H1 (cell line): ENCODE measurements at regions not wholly inside any gene's neighbourhood (a gene's known extent, or its start where the extent isn't known, plus 50 kb on each side); places are given as distances from the start of the nearest gene placed in this dataset.

Source experiments
- CTCF ChIA-PET: fragments of 300-600 bp; sonication (Branson Sonifier 250); formaldehyde crosslinking; loops from one replicate; lab custom pipeline; 2021; ENCODE audit not compliant: partially characterized antibody; lab: Charles Lee
- POLR2A ChIA-PET: fragments of 300-600 bp; sonication (Branson Sonifier 250); formaldehyde crosslinking; loops from one replicate; lab custom pipeline; 2021; ENCODE audit warnings: inconsistent platforms; ENCODE audit not compliant: partially characterized antibody; lab: Charles Lee
- DNase-seq, 2 experiments: peaks; one replicate each; pipeline versions ENCODE4 v3.0.0 to v3.0.0-alpha.2; 2010 to 2022; ENCODE audit warnings: low spot score in 2 of 2, low read depth in 1 of 2, mixed read lengths in 1 of 2
- FAIRE-seq: peaks from 2 replicates; lab custom pipeline; 2011; peaks lifted over from hg19 to GRCh38; lab: Jason Lieb, UNC
- H2AFZ ChIP-seq: 2 replicates; pipeline ENCODE4 v1.8.1; 2012; ENCODE audit warnings: low read length, inconsistent platforms
- H2AK5ac ChIP-seq: 2 replicates; pipeline ENCODE4 v1.6.1; 2013; ENCODE audit warnings: low read depth, low read length
- H2BK120ac ChIP-seq: replicated peaks from 2 replicates; pipeline ENCODE3; 2013; ENCODE audit warnings: low read depth, low read length, inconsistent platforms
- H2BK12ac ChIP-seq: 2 replicates; pipeline ENCODE4 v1.6.1; 2013; ENCODE audit warnings: low read depth, low read length
- H2BK15ac ChIP-seq: 2 replicates; pipeline ENCODE4 v1.6.1; 2013; ENCODE audit warnings: low read length
- H2BK20ac ChIP-seq: 2 replicates; pipeline ENCODE4 v1.6.1; 2013; ENCODE audit warnings: low read length
- H2BK5ac ChIP-seq: 2 replicates; pipeline ENCODE4 v1.6.1; 2013; ENCODE audit warnings: low read depth, low read length
- H3K14ac ChIP-seq: 2 replicates; pipeline ENCODE4 v1.6.1; 2013; ENCODE audit warnings: inconsistent platforms; ENCODE audit not compliant: insufficient read length
- H3K18ac ChIP-seq: 2 replicates; pipeline ENCODE4 v1.6.1; 2013; ENCODE audit warnings: low read length; ENCODE audit errors: extremely low read depth
- H3K23ac ChIP-seq: 2 replicates; pipeline ENCODE4 v1.6.1; 2013; ENCODE audit warnings: inconsistent platforms; ENCODE audit not compliant: insufficient read length
- H3K23me2 ChIP-seq: 2 replicates; pipeline ENCODE4 v1.6.1; 2013; ENCODE audit warnings: low read depth, low read length
- H3K27ac ChIP-seq: 2 replicates; pipeline ENCODE4 v1.6.1; 2011; ENCODE audit warnings: low read depth, low read length, inconsistent platforms
- H3K27me3 ChIP-seq, 4 experiments: replicated peaks in 1 of 4; 1 replicate in 1 of 4; 2 replicates in 3 of 4; pipeline versions ENCODE4 v1.6.1 to v1.8.1; 2011 to 2013; ENCODE audit warnings: low read length in 3 of 4, mild to moderate bottlenecking in 3 of 4, inconsistent platforms in 2 of 4, mixed read lengths in 2 of 4, moderate library complexity in 1 of 4; ENCODE audit not compliant: control insufficient read depth in 3 of 4, insufficient read depth in 3 of 4; ENCODE audit errors: extremely low read depth in 1 of 4
- H3K36me3 ChIP-seq, 4 experiments: 2 replicates each; pipeline versions ENCODE4 v1.6.1 to v1.8.1; 2011 to 2013; ENCODE audit warnings: mild to moderate bottlenecking in 4 of 4, low read length in 3 of 4, moderate library complexity in 2 of 4, control low read depth in 1 of 4, inconsistent platforms in 1 of 4; ENCODE audit not compliant: insufficient read depth in 4 of 4, control insufficient read depth in 2 of 4
- H3K4ac ChIP-seq: replicated peaks from 2 replicates; pipeline ENCODE3; 2013; ENCODE audit warnings: low read length, low read depth, mixed read lengths, inconsistent platforms; ENCODE audit not compliant: insufficient read length
- H3K4me1 ChIP-seq, 4 experiments: replicated peaks in 1 of 4; 1 replicate in 1 of 4; 2 replicates in 3 of 4; pipeline versions ENCODE4 v1.6.1 to v1.8.1; 2011 to 2013; ENCODE audit warnings: low read length in 3 of 4, inconsistent platforms in 2 of 4, mixed read lengths in 1 of 4; ENCODE audit not compliant: insufficient read depth in 4 of 4, control insufficient read depth in 3 of 4
- H3K4me2 ChIP-seq, 2 experiments: 2 replicates each; pipeline versions ENCODE4 v1.6.1 to v1.8.1; 2011 to 2013; ENCODE audit warnings: low read depth in 2 of 2, low read length in 2 of 2, control low read depth in 1 of 2, inconsistent platforms in 1 of 2, mild to moderate bottlenecking in 1 of 2; ENCODE audit not compliant: insufficient read depth in 1 of 2
- H3K4me3 ChIP-seq, 4 experiments: fragments of 200-600, 300-600 bp in 1 of 4; sonication (generic), shearing (Covaris generic), sonication (Bioruptor Twin) in 1 of 4; 2 replicates each; pipeline versions ENCODE4 v1.5.1 to v1.8.1; 2011 to 2016; ENCODE audit warnings: low read length in 4 of 4, low read depth in 3 of 4, control low read depth in 2 of 4, inconsistent platforms in 2 of 4, mild to moderate bottlenecking in 2 of 4, mixed read lengths in 1 of 4, moderate library complexity in 1 of 4; ENCODE audit not compliant: insufficient read depth in 2 of 4; ENCODE audit errors: extremely low read depth in 1 of 4
- H3K56ac ChIP-seq: replicated peaks from 2 replicates; pipeline ENCODE3; 2013; ENCODE audit warnings: low read depth, mild to moderate bottlenecking, mixed read lengths, low read length, inconsistent platforms; ENCODE audit not compliant: insufficient read length
- H3K79me1 ChIP-seq: 2 replicates; pipeline ENCODE4 v1.6.1; 2013; ENCODE audit warnings: low read depth, low read length, control low read depth
- H3K79me2 ChIP-seq, 2 experiments: 2 replicates each; pipeline versions ENCODE4 v1.6.1 to v1.8.1; 2012 to 2013; ENCODE audit warnings: low read length in 2 of 2, mild to moderate bottlenecking in 2 of 2, inconsistent platforms in 1 of 2; ENCODE audit not compliant: insufficient read depth in 2 of 2, control insufficient read depth in 1 of 2
- H3K9ac ChIP-seq, 4 experiments: replicated peaks in 1 of 4; 1 replicate in 1 of 4; 2 replicates in 3 of 4; pipeline versions ENCODE4 v1.6.1 to v1.8.1; 2011 to 2013; ENCODE audit warnings: low read depth in 3 of 4, low read length in 3 of 4, control low read depth in 2 of 4, mild to moderate bottlenecking in 2 of 4, moderate library complexity in 2 of 4, inconsistent platforms in 1 of 4; ENCODE audit errors: extremely low read depth in 1 of 4
- H3K9me3 ChIP-seq, 2 experiments: 2 replicates each; pipeline versions ENCODE4 v1.6.1 to v1.8.1; 2012 to 2013; ENCODE audit warnings: mild to moderate bottlenecking in 2 of 2, moderate library complexity in 2 of 2, control low read depth in 1 of 2, inconsistent platforms in 1 of 2, low read depth in 1 of 2, low read length in 1 of 2, mixed read lengths in 1 of 2; ENCODE audit not compliant: insufficient read depth in 2 of 2
- H4K20me1 ChIP-seq, 2 experiments: replicated peaks in 1 of 2; 2 replicates each; pipeline versions ENCODE3 to v1.8.1; 2011 to 2013; ENCODE audit warnings: inconsistent platforms in 2 of 2, low read length in 2 of 2, mild to moderate bottlenecking in 1 of 2; ENCODE audit not compliant: insufficient read depth in 2 of 2, control insufficient read depth in 1 of 2
- H4K5ac ChIP-seq: 2 replicates; pipeline ENCODE4 v1.6.1; 2013; ENCODE audit warnings: low read length, low read depth, mixed read lengths, inconsistent platforms; ENCODE audit not compliant: insufficient read length
- H4K8ac ChIP-seq: 2 replicates; pipeline ENCODE4 v1.8.0; 2013; ENCODE audit warnings: mild to moderate bottlenecking, moderate library complexity, low read length, inconsistent platforms; ENCODE audit not compliant: insufficient read depth; ENCODE audit errors: extremely low read depth
- H4K91ac ChIP-seq: replicated peaks from 2 replicates; pipeline ENCODE3; 2013; ENCODE audit warnings: low read length, mixed read lengths, inconsistent platforms; ENCODE audit not compliant: insufficient read length
- CEBPB ChIP-seq: IDR thresholded peaks from 2 replicates; pipeline ENCODE4 v1.6.1; 2012; ENCODE audit warnings: low read depth, low read length
- EZH2 ChIP-seq: fragments of 200-600 bp; sonication (generic); IDR thresholded peaks from 2 replicates; pipeline ENCODE4 v1.7.1; 2012; ENCODE audit warnings: low read depth, mild to moderate bottlenecking, moderate library complexity, low read length, inconsistent platforms; ENCODE audit not compliant: severe bottlenecking
- GABPA ChIP-seq: IDR thresholded peaks from 2 replicates; pipeline ENCODE4 v1.6.1; 2011; ENCODE audit warnings: mild to moderate bottlenecking, low read length, moderate library complexity, borderline replicate concordance; ENCODE audit not compliant: insufficient read depth
- HDAC6 ChIP-seq: IDR thresholded peaks from one replicate; pipeline ENCODE4 v1.7.1; 2012; ENCODE audit warnings: low read depth, mild to moderate bottlenecking, inconsistent platforms, low read length, moderate library complexity
- JUND ChIP-seq: IDR thresholded peaks from 2 replicates; pipeline ENCODE4 v1.6.1; 2011; ENCODE audit warnings: mild to moderate bottlenecking, improper control_type of control experiment, low read length
- KDM4A ChIP-seq: IDR thresholded peaks from one replicate; pipeline ENCODE4 v1.7.1; 2012; ENCODE audit warnings: low read depth, mild to moderate bottlenecking, moderate library complexity, low read length, inconsistent platforms; ENCODE audit not compliant: severe bottlenecking
- SIN3A ChIP-seq, 2 experiments: IDR thresholded peaks in 1 of 2; conservative IDR thresholded peaks in 1 of 2; 2 replicates each; pipeline ENCODE4 v1.6.1; 2011 to 2012; ENCODE audit warnings: low read length in 2 of 2, improper control_type of control experiment in 1 of 2, low read depth in 1 of 2, mild to moderate bottlenecking in 1 of 2
- TAF1 ChIP-seq: IDR thresholded peaks from 2 replicates; pipeline ENCODE4 v1.6.1; 2011; ENCODE audit warnings: mild to moderate bottlenecking, low read depth, low read length
- TEAD4 ChIP-seq: IDR thresholded peaks from 2 replicates; pipeline ENCODE4 v1.6.1; 2012; ENCODE audit warnings: low read depth, low read length, inconsistent platforms, mixed read lengths
- ZNF274 ChIP-seq: IDR thresholded peaks from 2 replicates; pipeline ENCODE4 v1.7.0; 2012; ENCODE audit warnings: low read length, borderline replicate concordance; ENCODE audit errors: extremely low read depth
- WGBS, 2 experiments: shearing (Covaris generic) in 1 of 2; methylation state at CpG; one replicate each; pipeline versions ENCODE4 v1.1.6 to v1.1.7; 2013 to 2015; ENCODE audit warnings: low lambda C conversion rate in 2 of 2, mixed read lengths in 2 of 2, inconsistent platforms in 1 of 2, low coverage in 1 of 2, missing lambda C conversion rate in 1 of 2; ENCODE audit not compliant: insufficient replicate concordance in 2 of 2, insufficient coverage in 1 of 2, insufficient read length in 1 of 2; ENCODE audit errors: extremely low coverage in 1 of 2, missing lambda C conversion rate in 1 of 2; 5-methylcytosine and 5-hydroxymethylcytosine counted together
- TF ChIP-seq, protein P1 (sequence below): IDR thresholded peaks from 2 replicates; pipeline ENCODE4 v1.6.1; 2012; ENCODE audit warnings: inconsistent platforms

- Histone ChIP-seq H3K36me3 (no peaks in the 10 kb centered on the region), H3K27ac (no peak overlapping the region)
Observed at GRCh38 chr9:88319936-88320747, 68.1 kb upstream of the SPIN1 start.

More at GRCh38 chr9:88319936-88320747, 68.1 kb upstream of the SPIN1 start:
- CTCF ChIA-PET: no interaction called here
- no peak overlapping the region for H2BK120ac ChIP-seq
- H3K23me2 ChIP-seq: no peaks in the 10 kb centered on the region
- H4K5ac ChIP-seq: no peak overlapping the region
- no peaks in the 10 kb centered on the region for H3K27me3 ChIP-seq
- no peak overlapping the region for H2BK20ac ChIP-seq
- WGBS, 2 experiments: 89% methylated on average over 6 of the region's 6 CpGs; no CpG with 5 or more reads in 1 of the 2 experiments
- no peak overlapping the region for H2BK15ac ChIP-seq
- no peak for FAIRE-seq
- no peak overlapping the region for H3K18ac ChIP-seq
- no peak overlapping the region for H3K9ac ChIP-seq
- H2AFZ ChIP-seq: no peak overlapping the region
- H3K4me1 ChIP-seq: peaks cover 0 to 6% (median 0%) of the 10 kb centered on the region in 4 experiments; a peak in 1 of 7 replicates
- no peak for DNase-seq
- H4K8ac ChIP-seq: peak overlapping the region; percentile 86; the same call in 1 of the 2 replicates
- H3K14ac ChIP-seq: no peak overlapping the region
- no peaks in the 10 kb centered on the region for H3K79me1 ChIP-seq
- POLR2A ChIA-PET: interaction anchor here (0.9 kb wide), 1 partner anchor 10 kb away, joined by 3 read pairs; no protein-coding TSS in a partner anchor
- H3K9me3 ChIP-seq: no peaks in the 10 kb centered on the region
- no peak overlapping the region for H3K4ac ChIP-seq
- H3K4me2 ChIP-seq: no peak overlapping the region
- no peaks in the 10 kb centered on the region for H4K20me1 ChIP-seq
- TF ChIP-seq KDM4A (no peak), TAF1 (no peak), GABPA (no peak), HDAC6 (no peak), ZNF274 (no peak), EZH2 (no peak), TEAD4 (no peak), JUND (no peak), CEBPB (no peak), SIN3A (conservative IDR thresholded peaks at IDR 0.05 in 1 of 2, IDR thresholded peaks at IDR 0.05 in 1 of 2; ENCODE audit: low read depth in 1 of 2, low read length in 2 of 2) (no peak)
- TF ChIP-seq, protein P1, sequence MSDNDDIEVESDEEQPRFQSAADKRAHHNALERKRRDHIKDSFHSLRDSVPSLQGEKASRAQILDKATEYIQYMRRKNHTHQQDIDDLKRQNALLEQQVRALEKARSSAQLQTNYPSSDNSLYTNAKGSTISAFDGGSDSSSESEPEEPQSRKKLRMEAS: no peak
- H4K91ac ChIP-seq: peak overlapping the region; percentile 69
- H2BK5ac ChIP-seq: no peak overlapping the region
- H3K56ac ChIP-seq: no peak overlapping the region
- no peak overlapping the region for H3K4me3 ChIP-seq
- no peak overlapping the region for H3K23ac ChIP-seq
- H3K79me2 ChIP-seq: no peaks in the 10 kb centered on the region
- no peak overlapping the region for H2AK5ac ChIP-seq
- no peak overlapping the region for H2BK12ac ChIP-seq
